PC-9 (cell line): ENCODE measurements at regions not wholly inside any gene's neighbourhood (a gene's known extent, or its start where the extent isn't known, plus 50 kb on each side); places are given as distances from the start of the nearest gene placed in this dataset.

Experiments used
- EZH2 ChIP-seq: fragments of 200-600 bp; sonication (generic); IDR thresholded peaks from 2 replicates; pipeline ENCODE4 v1.8.0; 2017; ENCODE audit warnings: antibody characterized with exemption, low read depth
- TF ChIP-seq, protein P1 (sequence below): fragments of 200-600 bp; sonication (generic); conservative IDR thresholded peaks from 2 replicates; pipeline ENCODE4 v1.6.1; 2017; ENCODE audit warnings: mixed run types, antibody characterized with exemption, mild to moderate bottlenecking, moderate library complexity

DNA sequence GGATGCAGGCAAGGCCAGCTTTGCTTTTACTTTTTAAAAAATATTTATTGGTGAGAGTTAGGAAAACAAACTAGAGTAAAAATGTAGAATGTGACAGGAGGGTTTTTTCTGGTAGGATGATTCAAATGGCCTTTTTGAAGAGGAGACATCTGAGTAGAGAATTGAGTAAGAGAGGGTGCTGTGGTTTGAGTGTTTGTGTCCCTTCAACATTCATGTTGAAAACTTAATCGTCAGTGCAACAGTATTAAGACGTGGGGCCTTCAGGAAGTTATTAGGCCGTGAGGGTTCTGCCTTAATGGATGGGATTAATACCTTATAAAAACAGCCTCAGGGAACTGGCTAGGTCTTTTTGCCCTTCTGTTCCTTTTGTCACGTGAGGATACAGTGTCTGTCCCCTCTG, 288.8 kb upstream of the C11orf87 start:
- TF ChIP-seq, protein P1, sequence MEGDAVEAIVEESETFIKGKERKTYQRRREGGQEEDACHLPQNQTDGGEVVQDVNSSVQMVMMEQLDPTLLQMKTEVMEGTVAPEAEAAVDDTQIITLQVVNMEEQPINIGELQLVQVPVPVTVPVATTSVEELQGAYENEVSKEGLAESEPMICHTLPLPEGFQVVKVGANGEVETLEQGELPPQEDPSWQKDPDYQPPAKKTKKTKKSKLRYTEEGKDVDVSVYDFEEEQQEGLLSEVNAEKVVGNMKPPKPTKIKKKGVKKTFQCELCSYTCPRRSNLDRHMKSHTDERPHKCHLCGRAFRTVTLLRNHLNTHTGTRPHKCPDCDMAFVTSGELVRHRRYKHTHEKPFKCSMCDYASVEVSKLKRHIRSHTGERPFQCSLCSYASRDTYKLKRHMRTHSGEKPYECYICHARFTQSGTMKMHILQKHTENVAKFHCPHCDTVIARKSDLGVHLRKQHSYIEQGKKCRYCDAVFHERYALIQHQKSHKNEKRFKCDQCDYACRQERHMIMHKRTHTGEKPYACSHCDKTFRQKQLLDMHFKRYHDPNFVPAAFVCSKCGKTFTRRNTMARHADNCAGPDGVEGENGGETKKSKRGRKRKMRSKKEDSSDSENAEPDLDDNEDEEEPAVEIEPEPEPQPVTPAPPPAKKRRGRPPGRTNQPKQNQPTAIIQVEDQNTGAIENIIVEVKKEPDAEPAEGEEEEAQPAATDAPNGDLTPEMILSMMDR = no peak
- TF ChIP-seq EZH2 = no peak
